Neutrophil (primary cell): ENCODE measurements at regions not wholly inside any gene's neighbourhood (a gene's known extent, or its start where the extent isn't known, plus 50 kb on each side); places are given as distances from the start of the nearest gene placed in this dataset.
"Not testable (repeated sequence)": the region's sequence is repeated elsewhere in the genome, so short reads cannot be mapped to it uniquely, and the experiment has no call there.

ENCODE experiments used
- H3K27ac ChIP-seq: fragments of 200-600 bp; sonication (generic); 2 replicates; pipeline ENCODE4 v1.5.1; 2016; ENCODE audit warnings: mild to moderate bottlenecking, moderate library complexity
- H3K27me3 ChIP-seq: fragments of 200-600 bp; sonication (generic); 2 replicates; pipeline ENCODE4 v1.6.0; 2016; ENCODE audit warnings: mild to moderate bottlenecking
- H3K36me3 ChIP-seq: fragments of 200-600 bp; sonication (generic); 2 replicates; pipeline ENCODE4 v1.5.1; 2017
- H3K4me1 ChIP-seq, 2 experiments: fragments of 200-600 bp in 1 of 2; sonication (generic) in 1 of 2; 1 replicate in 1 of 2; 2 replicates in 1 of 2; pipeline versions ENCODE4 v1.5.1 to v1.6.1; 2013 to 2016; ENCODE audit warnings: low read depth in 1 of 2, low read length in 1 of 2, mild to moderate bottlenecking in 1 of 2, moderate library complexity in 1 of 2; ENCODE audit not compliant: control insufficient read depth in 1 of 2, insufficient read depth in 1 of 2
- H3K4me3 ChIP-seq, 2 experiments: fragments of 200-600 bp in 1 of 2; sonication (generic) in 1 of 2; 1 replicate in 1 of 2; 2 replicates in 1 of 2; pipeline ENCODE4 v1.5.1; 2013 to 2016; ENCODE audit warnings: low read depth in 1 of 2, low read length in 1 of 2, mild to moderate bottlenecking in 1 of 2, moderate library complexity in 1 of 2
- H3K9me3 ChIP-seq: fragments of 200-600 bp; sonication (generic); 2 replicates; pipeline ENCODE4 v1.5.1; 2016
- CTCF ChIP-seq: fragments of 200-600 bp; sonication (generic); IDR thresholded peaks from 2 replicates; pipeline ENCODE4 v1.5.1; 2016; ENCODE audit warnings: antibody characterized with exemption

GRCh38 chr5:166909926-166910325 lies 1381.5 kb upstream of the WWC1 start:
- no peak for TF ChIP-seq CTCF
- H3K27ac ChIP-seq = no peak overlapping the region
- H3K4me3 ChIP-seq = no peak overlapping the region
- H3K9me3 ChIP-seq = no peaks in the 10 kb centered on the region
- no peaks in the 10 kb centered on the region for H3K27me3 ChIP-seq
- no peaks in the 10 kb centered on the region for H3K4me1 ChIP-seq
- H3K36me3 ChIP-seq = no peaks in the 10 kb centered on the region

DNA sequence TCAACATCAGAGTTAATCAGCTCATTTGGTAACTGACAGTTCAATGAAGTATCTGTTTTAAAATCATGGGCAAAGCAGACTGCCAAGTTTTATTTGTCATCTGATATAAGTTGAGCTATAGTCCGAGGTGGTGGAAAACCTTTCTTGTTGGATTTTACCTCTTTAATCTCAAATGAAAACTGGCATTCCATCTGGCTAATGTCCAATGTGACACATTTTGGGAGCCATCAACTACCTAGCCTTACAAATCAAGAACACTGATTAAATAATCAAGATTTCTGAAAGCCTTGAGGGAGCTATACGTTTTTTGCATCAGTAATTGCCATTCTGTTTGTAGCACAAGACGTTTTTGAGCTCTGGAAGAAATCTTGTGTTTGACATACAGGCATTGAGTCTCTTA lies 1380.5 kb upstream of the WWC1 start:
- TF ChIP-seq CTCF = no peak

DNA sequence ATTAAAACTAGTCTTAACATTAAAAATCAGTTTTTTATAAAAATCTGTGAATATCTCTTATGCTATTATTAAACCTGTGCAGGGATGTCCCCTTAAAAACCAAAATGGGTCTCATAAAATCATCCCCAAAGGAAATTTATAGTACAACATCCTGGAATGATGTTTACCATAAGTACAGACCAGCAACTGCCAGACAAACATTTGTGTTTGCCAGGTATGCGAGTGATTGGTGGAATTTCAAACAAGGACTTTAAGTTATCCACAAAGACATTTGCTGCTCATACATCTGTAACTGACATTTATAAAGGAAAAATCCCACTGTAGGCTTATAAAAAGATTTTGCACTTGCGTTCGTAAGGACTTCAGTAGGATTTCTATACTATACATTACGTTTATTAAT lies 1375.4 kb upstream of the WWC1 start:
- H3K9me3 ChIP-seq = no peaks in the 10 kb centered on the region
- no peaks in the 10 kb centered on the region for H3K36me3 ChIP-seq
- no peak for TF ChIP-seq CTCF
- no peaks in the 10 kb centered on the region for H3K27me3 ChIP-seq
- H3K27ac ChIP-seq = no peak overlapping the region
- H3K4me3 ChIP-seq = no peak overlapping the region
- H3K4me1 ChIP-seq = no peaks in the 10 kb centered on the region

More for the DNA sequence above, 1380.5 kb upstream of the WWC1 start:
- Histone ChIP-seq H3K9me3 (no peaks in the 10 kb centered on the region), H3K27ac (no peak overlapping the region), H3K4me1 (no peaks in the 10 kb centered on the region), H3K4me3 (no peak overlapping the region), H3K36me3 (no peaks in the 10 kb centered on the region), H3K27me3 (no peaks in the 10 kb centered on the region)

- TF ChIP-seq CTCF = no peak
- Histone ChIP-seq H3K36me3 (no peaks in the 10 kb centered on the region), H3K27me3 (no peaks in the 10 kb centered on the region), H3K4me3 (no peak overlapping the region), H3K27ac (no peak overlapping the region), H3K9me3 (no peaks in the 10 kb centered on the region), H3K4me1 (no peaks in the 10 kb centered on the region)
Observed at GRCh38 chr5:166926138-166926537, 1365.3 kb upstream of the WWC1 start.

DNA sequence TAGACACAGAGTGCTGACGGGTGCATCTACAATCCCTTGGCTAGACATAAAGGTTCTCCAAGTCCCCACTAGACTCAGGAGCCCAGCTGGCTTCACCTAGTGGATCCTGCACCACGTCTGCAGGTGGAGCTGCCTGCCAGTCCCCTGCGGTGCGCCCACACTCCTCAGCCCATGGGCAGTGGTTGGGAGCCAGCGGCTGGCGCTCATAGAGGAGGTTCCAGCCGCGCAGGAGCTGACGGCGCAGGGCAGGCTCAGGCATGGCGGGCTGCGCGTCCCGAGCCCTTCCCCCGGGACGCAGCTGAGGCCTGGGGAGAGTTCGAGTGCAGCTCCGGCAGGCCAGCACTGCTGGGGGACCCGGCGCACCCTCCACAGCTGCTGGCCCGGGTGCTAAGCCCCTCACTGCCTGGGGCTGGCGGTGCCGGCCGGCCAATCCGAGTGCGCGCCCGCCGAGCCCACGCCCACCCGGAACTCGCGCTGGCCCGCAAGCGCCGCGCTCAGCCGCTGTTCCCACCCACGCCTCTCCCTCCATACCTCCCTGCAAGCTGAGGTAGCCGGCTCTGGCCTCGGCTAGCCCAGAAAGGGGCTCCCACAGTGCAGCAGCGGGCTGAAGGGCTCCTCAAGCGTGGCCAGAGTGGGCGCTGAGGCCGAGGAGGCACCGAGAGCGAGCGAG lies 1364.5 kb upstream of the WWC1 start:
- not testable (repeated sequence) for H3K4me3 ChIP-seq, H3K4me1 ChIP-seq, H3K36me3 ChIP-seq, H3K27ac ChIP-seq, H3K9me3 ChIP-seq, H3K27me3 ChIP-seq

DNA sequence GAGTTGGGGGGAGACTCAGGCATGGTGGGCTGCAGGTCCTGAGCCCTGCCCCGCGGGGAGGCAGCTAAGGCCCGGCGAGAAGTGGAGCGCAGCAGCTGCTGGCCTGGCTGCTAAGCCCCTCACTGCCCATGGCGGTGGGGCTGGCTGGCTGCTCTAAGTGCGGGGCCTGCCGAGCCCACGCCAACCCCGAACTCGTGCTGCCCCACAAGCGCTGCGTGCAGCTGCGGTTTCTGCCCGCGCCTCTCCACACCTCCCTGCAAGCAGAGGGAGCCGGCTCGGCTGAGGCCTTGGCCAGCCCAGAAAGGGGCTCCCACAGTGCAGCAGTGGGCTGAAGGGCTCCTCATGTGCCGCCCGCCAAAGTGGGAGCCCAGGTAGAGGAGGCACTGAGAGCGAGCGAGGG lies 1355.1 kb upstream of the WWC1 start:
- TF ChIP-seq CTCF = no peak
- Histone ChIP-seq H3K36me3 (no peaks in the 10 kb centered on the region), H3K4me1 (no peaks in the 10 kb centered on the region), H3K4me3 (no peak overlapping the region), H3K27me3 (no peaks in the 10 kb centered on the region), H3K27ac (no peak overlapping the region), H3K9me3 (no peaks in the 10 kb centered on the region)
